ENCODE measurements at regions not wholly inside any gene's neighbourhood (a gene's known extent, or its start where the extent isn't known, plus 50 kb on each side); places are given as distances from the start of the nearest gene placed in this dataset.
"Not testable (repeated sequence)": the region's sequence is repeated elsewhere in the genome, so short reads cannot be mapped to it uniquely, and the experiment has no call there.

DNA sequence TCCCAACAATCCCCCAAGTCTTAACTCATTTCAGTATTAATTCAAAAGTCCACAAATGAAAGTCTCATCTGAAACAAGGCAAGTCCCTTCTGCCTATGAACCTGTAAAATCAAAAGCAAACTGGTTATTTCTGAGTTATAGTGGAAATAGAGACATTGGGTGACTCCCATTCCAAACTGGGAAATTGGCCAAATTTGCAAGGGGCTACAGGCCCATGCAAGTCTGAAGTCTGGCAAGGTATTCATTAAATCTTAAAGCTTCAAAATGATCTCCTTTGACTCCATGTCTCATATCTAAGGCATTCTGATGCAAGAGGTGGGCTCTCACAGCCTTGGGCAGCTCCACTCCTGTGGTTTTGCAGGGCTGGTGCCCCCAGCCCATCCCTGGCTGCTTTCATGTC is 167.9 kb downstream of the HTR1A start:
- H3K27me3 Mint-ChIP-seq (ENCODE audit: insufficient read depth) = no peaks in the 10 kb centered on the region
- no peaks in the 10 kb centered on the region for H3K4me1 Mint-ChIP-seq (ENCODE audit: low read depth)
- TF ChIP-seq, protein P1, sequence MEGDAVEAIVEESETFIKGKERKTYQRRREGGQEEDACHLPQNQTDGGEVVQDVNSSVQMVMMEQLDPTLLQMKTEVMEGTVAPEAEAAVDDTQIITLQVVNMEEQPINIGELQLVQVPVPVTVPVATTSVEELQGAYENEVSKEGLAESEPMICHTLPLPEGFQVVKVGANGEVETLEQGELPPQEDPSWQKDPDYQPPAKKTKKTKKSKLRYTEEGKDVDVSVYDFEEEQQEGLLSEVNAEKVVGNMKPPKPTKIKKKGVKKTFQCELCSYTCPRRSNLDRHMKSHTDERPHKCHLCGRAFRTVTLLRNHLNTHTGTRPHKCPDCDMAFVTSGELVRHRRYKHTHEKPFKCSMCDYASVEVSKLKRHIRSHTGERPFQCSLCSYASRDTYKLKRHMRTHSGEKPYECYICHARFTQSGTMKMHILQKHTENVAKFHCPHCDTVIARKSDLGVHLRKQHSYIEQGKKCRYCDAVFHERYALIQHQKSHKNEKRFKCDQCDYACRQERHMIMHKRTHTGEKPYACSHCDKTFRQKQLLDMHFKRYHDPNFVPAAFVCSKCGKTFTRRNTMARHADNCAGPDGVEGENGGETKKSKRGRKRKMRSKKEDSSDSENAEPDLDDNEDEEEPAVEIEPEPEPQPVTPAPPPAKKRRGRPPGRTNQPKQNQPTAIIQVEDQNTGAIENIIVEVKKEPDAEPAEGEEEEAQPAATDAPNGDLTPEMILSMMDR (IDR thresholded peaks at IDR 0.05) = no peak
- no peak overlapping the region for H3K4me3 Mint-ChIP-seq
- DNase-seq = no peak
- H3K27ac Mint-ChIP-seq = no peak overlapping the region
- no peaks in the 10 kb centered on the region; the same call in none of the 2 replicates for H3K36me3 Mint-ChIP-seq (ENCODE audit: low read depth)
- H3K9me3 Mint-ChIP-seq = peaks cover 50% of the 10 kb centered on the region

DNA sequence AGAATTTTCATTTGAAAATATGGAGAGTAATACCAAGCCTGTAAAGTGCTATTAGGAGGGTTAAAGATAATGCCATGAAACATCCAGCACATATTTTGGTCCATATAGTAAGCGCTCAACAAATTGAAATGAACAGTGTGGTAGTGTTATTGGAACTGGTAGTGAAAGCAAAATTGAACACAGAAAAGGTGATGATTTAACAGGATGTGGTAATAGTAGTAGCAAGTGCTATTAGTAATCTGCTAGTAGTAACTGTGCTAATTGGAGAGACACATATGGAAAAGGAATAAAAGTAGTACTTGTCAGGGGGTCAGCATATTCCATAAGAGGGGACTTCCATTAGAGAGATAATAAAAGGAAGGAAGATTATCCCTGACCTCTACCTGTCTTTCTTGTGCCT is 187.3 kb downstream of the HTR1A start:
- no peaks in the 10 kb centered on the region for H3K36me3 Mint-ChIP-seq (ENCODE audit: low read depth)
- peaks cover 28% of the 10 kb centered on the region for H3K9me3 Mint-ChIP-seq
- H3K27me3 Mint-ChIP-seq (ENCODE audit: insufficient read depth) = no peaks in the 10 kb centered on the region; the same call in 1 of the 2 replicates
- H3K4me3 Mint-ChIP-seq = no peak overlapping the region
- no peaks in the 10 kb centered on the region for H3K4me1 Mint-ChIP-seq (ENCODE audit: low read depth)
- TF ChIP-seq, protein P1 (IDR thresholded peaks at IDR 0.05) = no peak
- H3K27ac Mint-ChIP-seq = no peak overlapping the region
- no peak for DNase-seq

DNA sequence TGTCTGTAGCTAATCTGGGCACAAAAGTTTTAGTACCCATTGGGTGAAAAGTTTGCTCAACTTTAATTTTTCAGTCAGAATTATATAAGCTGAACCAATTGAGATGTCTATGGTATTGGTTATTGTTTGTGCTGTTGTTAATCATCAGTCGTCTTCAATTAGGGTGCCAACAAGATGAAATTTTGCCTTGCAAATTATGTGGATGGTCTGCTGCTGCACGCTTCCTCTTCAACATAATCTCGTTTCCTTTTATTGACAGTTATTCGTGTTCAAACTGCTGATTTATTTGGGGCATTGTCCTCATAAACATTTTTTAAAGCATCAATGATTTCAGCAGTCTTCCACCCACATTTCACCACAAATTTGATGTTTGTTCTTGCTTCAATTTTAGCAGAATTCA is 194.0 kb downstream of the HTR1A start:
- Mint-ChIP-seq H3K36me3 (ENCODE audit: low read depth) (no peaks in the 10 kb centered on the region), H3K27ac (no peak overlapping the region), H3K4me3 (no peak overlapping the region), H3K4me1 (ENCODE audit: low read depth) (no peaks in the 10 kb centered on the region), H3K27me3 (ENCODE audit: insufficient read depth) (no peaks in the 10 kb centered on the region), H3K9me3 (peaks cover 20% of the 10 kb centered on the region)
- TF ChIP-seq, protein P1 (IDR thresholded peaks at IDR 0.05) = no peak
- no peak for DNase-seq

DNA sequence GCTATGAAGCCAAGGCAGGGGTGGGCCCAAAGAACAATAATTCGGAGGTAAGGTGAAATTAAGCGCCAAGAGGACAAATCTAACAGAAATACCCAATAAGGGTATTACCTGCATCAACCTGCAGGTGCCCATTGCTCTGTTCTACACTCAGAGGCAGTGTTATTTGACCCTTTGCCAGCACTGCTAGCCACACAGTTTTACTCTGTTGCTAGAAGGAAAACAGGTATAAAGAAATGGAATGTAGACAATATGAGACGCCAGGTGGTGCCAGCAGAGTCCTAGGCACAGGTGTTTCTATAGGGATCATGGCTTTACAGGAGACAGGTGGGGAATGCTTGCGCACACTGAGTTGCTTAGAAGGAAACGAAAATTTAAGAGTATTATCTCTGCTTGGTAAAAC is 201.3 kb downstream of the HTR1A start:
- H3K36me3 Mint-ChIP-seq (ENCODE audit: low read depth) = no peaks in the 10 kb centered on the region
- TF ChIP-seq, protein P1 (IDR thresholded peaks at IDR 0.05) = no peak
- no peak overlapping the region for H3K27ac Mint-ChIP-seq
- H3K9me3 Mint-ChIP-seq = peaks cover 18% of the 10 kb centered on the region
- H3K4me1 Mint-ChIP-seq (ENCODE audit: low read depth) = no peaks in the 10 kb centered on the region
- DNase-seq = no peak
- no peak overlapping the region for H3K4me3 Mint-ChIP-seq
- H3K27me3 Mint-ChIP-seq (ENCODE audit: insufficient read depth) = no peaks in the 10 kb centered on the region

DNA sequence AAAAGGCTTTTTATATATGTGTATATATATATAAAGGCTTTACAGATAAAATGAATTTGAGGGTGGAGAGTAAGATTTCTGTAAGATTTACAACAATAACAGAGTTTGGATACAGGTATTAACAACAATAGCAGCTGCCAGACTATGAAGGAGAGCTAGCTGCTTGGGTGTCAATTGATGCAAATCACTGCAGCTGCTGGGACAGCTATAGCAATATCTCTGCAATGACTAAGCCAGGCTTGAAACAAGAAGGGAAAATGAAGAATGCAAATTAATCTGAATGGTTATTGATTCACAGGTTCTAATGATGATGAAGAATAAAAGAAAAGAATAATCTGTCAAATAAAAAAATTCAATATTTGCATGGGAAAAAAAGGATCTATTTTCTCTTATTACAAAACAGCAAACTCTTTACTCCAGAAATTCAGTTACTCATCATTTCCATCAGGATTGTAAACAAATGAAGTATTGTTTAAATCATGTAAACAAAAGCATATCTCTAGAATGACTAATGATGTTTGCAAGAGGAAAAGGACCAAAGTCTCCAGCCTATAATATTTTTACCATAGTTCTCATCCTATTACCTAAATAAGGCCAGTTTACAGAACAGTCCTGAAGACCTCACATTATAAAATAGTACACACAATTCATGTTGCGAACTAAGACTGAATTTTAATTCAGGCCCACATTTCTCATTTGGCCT is 219.0 kb downstream of the HTR1A start:
- TF ChIP-seq, protein P1 (IDR thresholded peaks at IDR 0.05) = no peak
- no peaks in the 10 kb centered on the region for H3K36me3 Mint-ChIP-seq (ENCODE audit: low read depth)
- H3K27ac Mint-ChIP-seq = no peak overlapping the region
- DNase-seq = no peak
- no peaks in the 10 kb centered on the region for H3K27me3 Mint-ChIP-seq (ENCODE audit: insufficient read depth)
- no peaks in the 10 kb centered on the region for H3K4me1 Mint-ChIP-seq (ENCODE audit: low read depth)
- peaks cover 27% of the 10 kb centered on the region for H3K9me3 Mint-ChIP-seq
- H3K4me3 Mint-ChIP-seq = no peak overlapping the region

DNA sequence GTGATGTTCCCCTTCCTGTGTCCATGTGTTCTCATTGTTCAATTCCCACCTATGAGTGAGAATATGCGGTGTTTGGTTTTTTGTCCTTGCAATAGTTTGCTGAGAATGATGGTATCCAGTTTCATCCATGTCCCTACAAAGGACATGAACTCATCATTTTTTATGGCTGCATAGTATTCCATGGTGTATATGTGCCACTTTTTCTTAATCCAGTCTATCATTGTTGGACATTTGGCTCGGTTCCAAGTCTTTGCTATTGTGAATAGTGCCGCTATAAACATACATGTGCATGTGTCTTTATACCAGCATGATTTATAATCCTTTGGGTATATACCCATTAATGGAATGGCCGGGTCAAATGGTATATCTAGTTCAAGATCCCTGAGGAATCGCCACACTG is 229.4 kb downstream of the HTR1A start:
- H3K27ac Mint-ChIP-seq; H3K4me3 Mint-ChIP-seq; H3K27me3 Mint-ChIP-seq (ENCODE audit: insufficient read depth); H3K4me1 Mint-ChIP-seq (ENCODE audit: low read depth); H3K36me3 Mint-ChIP-seq (ENCODE audit: low read depth); DNase-seq: not testable (repeated sequence)
- peaks cover 31% of the 10 kb centered on the region for H3K9me3 Mint-ChIP-seq
